CD4-positive, alpha-beta T cell treated with Interleukin-6 at 100 ng/mL for 8 hours (primary cell): ENCODE measurements at regions not wholly inside any gene's neighbourhood (a gene's known extent, or its start where the extent isn't known, plus 50 kb on each side); places are given as distances from the start of the nearest gene placed in this dataset.
"Not testable (repeated sequence)": the region's sequence is repeated elsewhere in the genome, so short reads cannot be mapped to it uniquely, and the experiment has no call there.

Experiments used
- DNase-seq: peaks from one replicate; pipeline ENCODE4 v3.0.0-alpha.2; 2020; ENCODE audit warnings: mixed read lengths, low spot score

- no peak for DNase-seq
Observed at GRCh38 chr6:19697744-19698290, 139.4 kb upstream of the ID4 start.

GRCh38 chr6:19699932-19700331, 137.2 kb upstream of the ID4 start:
- DNase-seq: no peak

- DNase-seq: no peak
Observed at GRCh38 chr6:19705606-19706005, 131.6 kb upstream of the ID4 start.

DNA sequence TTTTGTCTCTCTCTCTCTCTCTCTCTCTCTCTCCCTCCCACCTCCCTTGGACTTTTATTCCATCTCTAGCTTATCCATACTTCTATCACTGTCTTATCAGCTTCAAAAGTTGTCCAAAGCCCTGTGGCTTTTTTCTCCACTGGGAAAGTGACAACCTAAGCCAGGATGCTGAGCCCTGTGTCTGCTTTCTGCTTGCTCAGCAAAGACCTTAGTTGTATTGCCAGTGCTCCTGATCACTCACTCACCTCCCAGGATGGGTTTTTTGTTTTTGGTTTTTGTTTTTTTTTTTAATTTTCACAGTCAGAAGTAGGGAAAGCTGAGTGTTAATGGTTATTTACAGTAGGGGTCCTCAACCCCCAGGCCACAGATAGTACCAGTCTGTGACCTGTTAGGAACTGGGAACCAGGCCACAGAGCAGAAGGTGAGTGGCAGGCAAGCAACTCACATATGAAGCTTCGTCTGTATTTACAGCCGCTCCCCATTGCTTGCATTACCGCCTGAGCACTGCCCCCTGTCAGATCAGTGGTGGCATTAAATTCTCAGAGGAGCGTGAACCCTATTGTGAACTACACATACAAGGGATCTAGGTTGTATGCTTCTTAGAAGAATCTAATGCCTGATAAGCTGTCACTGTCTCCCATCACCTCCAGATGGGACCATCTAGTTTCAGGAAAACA, 125.0 kb upstream of the ID4 start:
- DNase-seq: no peak

DNA sequence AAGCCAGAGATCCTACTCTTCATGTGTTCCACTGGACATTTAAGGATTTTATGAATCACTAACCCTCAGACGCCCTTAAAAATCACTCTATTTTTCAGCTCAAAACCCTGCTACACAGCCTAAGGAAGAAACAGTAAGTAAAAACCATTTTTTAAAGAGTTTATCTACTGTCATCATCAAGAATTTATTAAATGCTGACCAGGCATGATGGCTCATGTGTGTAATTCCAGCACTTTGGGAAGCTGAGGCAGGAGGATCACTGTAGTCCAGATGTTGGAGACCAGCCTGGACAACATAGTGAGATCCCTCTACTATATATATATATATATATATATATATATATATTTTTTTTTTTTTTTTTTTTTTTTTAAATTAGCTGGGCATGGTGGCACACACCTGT, 124.2 kb upstream of the ID4 start:
- DNase-seq: no peak

- no peak for DNase-seq
Observed at GRCh38 chr6:19713411-19713810, 123.8 kb upstream of the ID4 start.

- DNase-seq: no peak
Observed at GRCh38 chr6:19713984-19714383, 123.2 kb upstream of the ID4 start.

- DNase-seq: no peak
Observed at GRCh38 chr6:19714434-19715166, 122.6 kb upstream of the ID4 start.

- no peak for DNase-seq
Observed at GRCh38 chr6:19715167-19715551, 122.0 kb upstream of the ID4 start.

DNA sequence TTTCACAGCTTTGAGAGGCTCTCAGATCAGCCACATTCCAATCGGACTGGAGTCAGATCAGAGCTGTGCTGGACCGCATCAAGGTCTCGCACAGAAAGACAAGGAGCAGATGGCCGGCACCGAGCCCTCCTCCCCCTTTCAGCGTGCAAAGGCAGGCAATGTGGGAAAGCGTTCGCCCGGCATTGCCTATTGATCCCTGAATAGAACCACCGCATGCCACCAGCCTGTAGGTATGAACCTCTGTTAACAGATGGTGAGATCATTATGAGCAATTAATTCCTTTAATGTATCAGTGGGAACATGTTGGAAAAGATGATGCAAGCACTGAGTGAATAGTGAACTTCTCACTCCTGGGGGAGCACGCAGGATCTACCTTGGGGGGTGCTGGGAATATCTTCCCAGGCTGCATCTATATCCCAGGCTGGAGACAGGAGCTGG, 117.5 kb upstream of the ID4 start:
- DNase-seq: no peak

GRCh38 chr6:19721766-19722377, 115.3 kb upstream of the ID4 start:
- no peak for DNase-seq

- no peak for DNase-seq
Observed at GRCh38 chr6:19722999-19723398, 114.2 kb upstream of the ID4 start.

DNA sequence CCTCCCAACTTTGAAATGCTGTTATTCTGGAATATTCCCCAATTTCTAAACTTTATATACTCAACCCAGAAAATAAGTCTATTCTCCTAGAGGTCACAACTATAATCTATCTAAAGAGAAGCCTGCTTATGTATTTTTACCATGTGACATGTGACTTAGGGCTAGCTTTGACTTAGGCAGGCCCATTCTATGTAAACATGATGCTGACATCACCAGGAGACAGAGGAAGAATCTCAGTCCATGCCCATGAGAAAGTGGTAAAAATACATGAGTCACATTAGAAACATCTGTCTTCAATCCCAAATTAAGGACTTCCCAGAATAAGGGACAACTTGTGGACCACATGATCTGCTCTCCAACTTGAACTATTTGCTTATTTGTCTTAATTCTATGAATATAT, 113.6 kb upstream of the ID4 start:
- no peak for DNase-seq

GRCh38 chr6:19725436-19725835, 111.7 kb upstream of the ID4 start:
- not testable (repeated sequence) for DNase-seq

DNA sequence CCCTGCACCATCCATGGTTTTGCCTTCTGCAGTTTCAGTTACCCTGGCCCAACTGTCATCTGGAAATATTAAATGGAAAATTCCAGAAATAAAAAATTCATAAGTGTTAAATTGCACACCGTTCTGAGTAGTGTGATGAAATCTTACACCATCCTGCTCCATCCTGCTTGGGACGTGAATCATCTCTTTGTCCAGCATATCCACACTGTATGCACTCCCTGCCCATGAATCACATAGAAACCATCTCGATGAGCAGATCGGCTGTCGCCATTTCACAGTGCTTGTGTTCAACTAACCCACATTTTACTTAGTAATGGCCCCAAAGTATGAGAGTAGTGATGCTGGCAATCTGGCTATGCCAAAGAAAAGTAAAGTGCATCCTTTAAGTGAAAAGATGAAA, 105.9 kb upstream of the ID4 start:
- DNase-seq: no peak

GRCh38 chr6:19734061-19734460, 103.1 kb upstream of the ID4 start:
- DNase-seq: no peak

DNA sequence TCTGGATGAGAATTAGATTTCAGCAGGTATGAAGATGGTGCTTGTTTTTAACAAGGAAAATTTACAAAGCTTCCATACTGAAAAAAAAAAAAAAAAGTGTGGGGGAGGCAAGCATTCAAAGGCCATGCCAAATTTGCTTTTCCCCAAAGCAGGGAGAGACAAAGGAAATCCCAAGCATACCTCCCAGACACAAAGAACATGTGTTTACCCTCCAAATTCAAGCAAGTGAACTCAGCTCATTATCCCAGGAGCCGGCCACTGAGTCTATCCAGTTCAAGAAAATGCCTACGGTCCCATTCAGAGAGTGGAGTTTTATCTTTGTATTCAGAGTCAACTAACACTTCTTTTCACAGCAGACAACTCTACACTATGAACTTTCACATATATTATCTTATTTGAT, 102.7 kb upstream of the ID4 start:
- DNase-seq: no peak

GRCh38 chr6:19736066-19736465, 101.1 kb upstream of the ID4 start:
- no peak for DNase-seq

DNA sequence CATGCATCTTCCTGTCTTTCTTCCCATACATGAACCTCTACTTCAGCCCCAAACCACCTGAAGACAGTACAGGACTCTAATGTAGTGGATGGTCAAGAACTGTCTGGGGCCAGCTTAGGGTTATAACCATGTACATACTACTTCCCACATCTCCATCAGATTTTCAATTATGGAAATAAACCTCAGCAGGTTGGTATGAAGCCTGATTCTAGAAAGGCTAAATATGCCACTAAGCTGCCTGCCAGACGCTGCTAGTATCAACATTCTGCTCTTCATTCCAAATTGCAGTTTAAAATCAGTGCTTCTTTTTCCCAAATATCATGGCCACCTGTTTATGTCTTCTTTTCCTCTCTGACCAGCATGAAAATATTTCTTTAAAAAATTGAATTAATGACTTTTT, 99.2 kb upstream of the ID4 start:
- DNase-seq: no peak

GRCh38 chr6:19749722-19750121, 87.4 kb upstream of the ID4 start:
- no peak for DNase-seq

DNA sequence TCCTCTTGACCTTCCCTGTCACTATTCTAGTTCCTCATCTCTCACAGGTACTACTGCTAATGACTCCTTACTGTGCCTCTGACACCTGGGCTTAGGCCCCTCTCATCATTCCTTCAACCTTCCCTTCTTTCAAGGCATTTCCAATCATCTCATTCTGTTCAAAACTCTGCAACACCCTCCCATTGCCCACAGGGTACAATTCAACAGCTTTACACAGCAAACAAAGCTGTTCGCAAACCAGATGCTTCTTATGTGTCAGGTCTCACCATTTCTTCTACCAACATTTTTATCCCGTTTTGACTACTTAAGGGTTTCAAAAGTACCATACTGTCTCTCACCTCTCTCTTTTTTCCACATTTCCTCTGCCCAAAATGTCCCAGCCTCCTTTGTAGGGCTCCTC, 84.4 kb upstream of the ID4 start:
- no peak for DNase-seq

DNA sequence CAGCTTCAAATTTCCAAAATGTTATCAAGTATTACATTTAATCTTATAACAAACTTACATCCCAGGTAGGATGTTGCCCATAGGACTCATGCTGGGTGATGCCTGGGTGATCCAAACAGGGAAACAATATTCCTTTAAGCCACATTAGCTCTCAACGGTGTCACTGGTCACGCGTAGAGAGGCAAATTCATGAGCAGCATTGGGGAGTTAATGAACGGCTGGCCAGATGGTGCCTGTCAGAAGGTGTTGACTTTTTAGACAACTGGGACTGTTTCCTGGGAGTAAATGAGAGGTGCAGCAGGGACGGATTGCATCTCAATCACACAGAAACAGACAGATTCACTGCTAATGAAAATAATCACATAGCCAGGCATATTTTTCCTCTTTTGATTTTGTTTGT, 83.3 kb upstream of the ID4 start:
- DNase-seq: no peak

DNA sequence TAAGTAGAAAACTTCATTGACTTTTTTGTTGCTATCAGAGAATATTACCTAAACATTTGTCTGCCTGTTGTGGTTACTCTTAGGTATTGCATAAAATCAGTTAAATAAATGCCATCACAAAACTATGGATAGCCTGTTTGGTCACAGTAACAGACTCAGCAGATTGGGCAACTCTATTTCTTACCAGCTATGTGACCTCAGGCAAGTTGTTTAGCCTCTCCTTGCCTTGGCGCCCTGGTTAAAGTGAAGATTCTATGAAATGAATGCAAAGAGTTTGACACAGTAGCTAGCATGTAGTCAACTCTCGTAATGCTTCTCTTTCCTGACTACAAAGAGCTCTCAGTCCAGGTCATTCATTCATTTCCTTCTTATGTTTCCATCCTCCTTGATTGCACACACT, 82.5 kb upstream of the ID4 start:
- no peak for DNase-seq
